Osteocyte (in vitro differentiated cells): ENCODE measurements at regions not wholly inside any gene's neighbourhood (a gene's known extent, or its start where the extent isn't known, plus 50 kb on each side); places are given as distances from the start of the nearest gene placed in this dataset.

Experiments
- DNase-seq: peaks from one replicate; pipeline ENCODE4 v3.0.0; 2021; ENCODE audit warnings: mixed read lengths; ENCODE audit not compliant: unreplicated experiment; ENCODE audit errors: extremely low spot score
- H3K27ac Mint-ChIP-seq: one replicate; pipeline ENCODE4 v1.8.0; 2021; ENCODE audit warnings: mild to moderate bottlenecking, mixed read lengths; ENCODE audit not compliant: unreplicated experiment
- H3K27me3 Mint-ChIP-seq: one replicate; pipeline ENCODE4 v1.8.0; 2021; ENCODE audit warnings: mixed read lengths; ENCODE audit not compliant: unreplicated experiment
- H3K36me3 Mint-ChIP-seq: one replicate; pipeline ENCODE4 v1.8.0; 2021; ENCODE audit warnings: mixed read lengths; ENCODE audit not compliant: unreplicated experiment
- H3K4me1 Mint-ChIP-seq: one replicate; pipeline ENCODE4 v1.8.0; 2021; ENCODE audit warnings: mixed read lengths; ENCODE audit not compliant: unreplicated experiment
- H3K4me3 Mint-ChIP-seq: one replicate; pipeline ENCODE4 v1.8.0; 2021; ENCODE audit warnings: mild to moderate bottlenecking, moderate library complexity, mixed read lengths; ENCODE audit not compliant: unreplicated experiment
- H3K9me3 Mint-ChIP-seq: one replicate; pipeline ENCODE4 v1.8.0; 2021; ENCODE audit warnings: mixed read lengths; ENCODE audit not compliant: unreplicated experiment
- TF ChIP-seq, protein P1 (sequence below): fragments of 200-600 bp; sonication (generic); IDR thresholded peaks from 2 replicates; pipeline ENCODE4 v1.5.0; 2021; ENCODE audit warnings: antibody characterized with exemption, mild to moderate bottlenecking, moderate library complexity

DNA sequence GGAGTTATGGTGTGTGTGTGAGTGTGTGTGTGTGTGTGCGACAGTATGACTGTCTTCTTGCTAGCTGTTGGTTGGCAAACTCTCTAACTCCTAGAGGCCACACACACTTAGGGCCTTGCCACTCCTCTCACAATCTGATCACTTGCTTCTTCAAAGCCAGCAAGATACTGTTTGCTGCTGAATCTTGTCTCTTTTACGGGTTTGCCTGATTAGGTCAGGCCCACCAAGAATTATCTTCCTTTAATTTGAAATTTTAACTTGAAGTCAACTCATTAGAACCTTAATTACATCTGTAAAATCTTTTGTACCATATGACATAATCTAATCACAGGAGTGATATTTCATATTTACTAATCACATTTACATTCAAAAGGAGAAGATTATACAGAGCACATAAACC lies 359.2 kb upstream of the SGCG start:
- no peak for DNase-seq
- Mint-ChIP-seq H3K4me1 (no peaks in the 10 kb centered on the region), H3K27ac (no peak overlapping the region), H3K4me3 (no peak overlapping the region), H3K9me3 (peaks cover 7% of the 10 kb centered on the region), H3K27me3 (no peaks in the 10 kb centered on the region), H3K36me3 (no peaks in the 10 kb centered on the region)
- TF ChIP-seq, protein P1, sequence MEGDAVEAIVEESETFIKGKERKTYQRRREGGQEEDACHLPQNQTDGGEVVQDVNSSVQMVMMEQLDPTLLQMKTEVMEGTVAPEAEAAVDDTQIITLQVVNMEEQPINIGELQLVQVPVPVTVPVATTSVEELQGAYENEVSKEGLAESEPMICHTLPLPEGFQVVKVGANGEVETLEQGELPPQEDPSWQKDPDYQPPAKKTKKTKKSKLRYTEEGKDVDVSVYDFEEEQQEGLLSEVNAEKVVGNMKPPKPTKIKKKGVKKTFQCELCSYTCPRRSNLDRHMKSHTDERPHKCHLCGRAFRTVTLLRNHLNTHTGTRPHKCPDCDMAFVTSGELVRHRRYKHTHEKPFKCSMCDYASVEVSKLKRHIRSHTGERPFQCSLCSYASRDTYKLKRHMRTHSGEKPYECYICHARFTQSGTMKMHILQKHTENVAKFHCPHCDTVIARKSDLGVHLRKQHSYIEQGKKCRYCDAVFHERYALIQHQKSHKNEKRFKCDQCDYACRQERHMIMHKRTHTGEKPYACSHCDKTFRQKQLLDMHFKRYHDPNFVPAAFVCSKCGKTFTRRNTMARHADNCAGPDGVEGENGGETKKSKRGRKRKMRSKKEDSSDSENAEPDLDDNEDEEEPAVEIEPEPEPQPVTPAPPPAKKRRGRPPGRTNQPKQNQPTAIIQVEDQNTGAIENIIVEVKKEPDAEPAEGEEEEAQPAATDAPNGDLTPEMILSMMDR, result no peak

DNA sequence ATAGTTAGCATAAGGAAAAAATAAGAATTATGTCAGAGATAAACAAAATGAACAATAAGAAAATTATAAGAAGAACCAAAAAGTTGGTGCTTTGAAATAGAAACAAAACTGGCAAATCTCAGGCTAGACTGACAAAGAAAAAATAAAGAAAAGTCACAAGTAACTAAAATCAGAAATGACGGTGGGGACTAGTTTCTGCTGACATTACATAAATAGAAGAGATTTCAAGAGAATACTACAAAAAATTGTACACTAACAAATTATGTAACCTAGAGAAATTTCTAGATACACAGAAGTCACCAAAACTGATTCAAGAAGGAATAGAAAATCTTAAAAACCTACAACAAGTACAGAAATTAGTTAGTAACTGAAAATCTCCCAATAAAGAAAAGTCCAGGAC lies 355.6 kb upstream of the SGCG start:
- no peak overlapping the region for H3K27ac Mint-ChIP-seq
- no peaks in the 10 kb centered on the region for H3K27me3 Mint-ChIP-seq
- TF ChIP-seq, protein P1, result no peak
- no peaks in the 10 kb centered on the region for H3K4me1 Mint-ChIP-seq
- no peak overlapping the region for H3K4me3 Mint-ChIP-seq
- H3K9me3 Mint-ChIP-seq, result peaks cover 7% of the 10 kb centered on the region
- no peak for DNase-seq
- H3K36me3 Mint-ChIP-seq, result no peaks in the 10 kb centered on the region

DNA sequence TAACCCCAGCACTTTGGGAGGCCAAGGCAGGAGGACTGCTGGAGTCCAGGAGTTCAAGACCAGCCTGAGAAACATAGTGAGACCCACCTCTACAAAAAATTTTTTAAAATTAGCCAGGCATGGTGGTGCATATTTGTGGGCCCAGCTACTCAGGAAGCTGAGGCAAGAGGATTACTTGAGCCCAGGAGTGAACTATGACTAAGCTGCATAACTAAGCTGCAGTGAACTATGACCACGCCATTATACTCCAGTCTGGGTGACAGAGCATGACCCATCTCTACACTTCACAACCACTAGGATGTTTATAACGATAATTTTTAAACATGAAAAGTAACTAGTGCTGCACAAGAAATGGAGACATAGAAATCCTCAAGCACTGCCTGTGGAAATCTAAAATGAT lies 352.7 kb upstream of the SGCG start:
- Mint-ChIP-seq H3K9me3 (peaks cover 7% of the 10 kb centered on the region), H3K4me1 (no peaks in the 10 kb centered on the region), H3K27ac (no peak overlapping the region), H3K4me3 (no peak overlapping the region), H3K36me3 (no peaks in the 10 kb centered on the region), H3K27me3 (no peaks in the 10 kb centered on the region)
- no peak for DNase-seq
- TF ChIP-seq, protein P1, result no peak

DNA sequence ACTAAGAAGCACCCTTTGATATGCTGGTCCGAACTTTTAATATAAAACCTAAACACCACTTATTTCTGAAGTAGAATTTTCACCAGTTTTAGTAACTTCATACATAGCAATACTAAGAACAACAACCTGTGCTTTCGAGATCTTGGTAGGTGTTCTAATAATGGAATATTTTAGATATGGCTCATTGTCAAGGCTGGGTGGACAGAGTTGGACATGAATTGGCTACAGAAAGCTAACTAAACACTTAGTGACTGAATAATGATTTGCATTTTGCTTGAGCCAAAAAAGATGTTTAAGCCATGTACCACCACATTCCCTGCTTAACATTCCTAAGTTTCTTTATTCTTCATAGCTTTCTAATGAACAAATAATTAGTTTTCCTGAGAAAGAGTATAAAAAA lies 344.3 kb upstream of the SGCG start:
- Mint-ChIP-seq H3K27ac (no peak overlapping the region), H3K9me3 (peaks cover 7% of the 10 kb centered on the region), H3K4me1 (no peaks in the 10 kb centered on the region), H3K4me3 (no peak overlapping the region), H3K36me3 (no peaks in the 10 kb centered on the region), H3K27me3 (no peaks in the 10 kb centered on the region)
- no peak for DNase-seq
- TF ChIP-seq, protein P1, result no peak

DNA sequence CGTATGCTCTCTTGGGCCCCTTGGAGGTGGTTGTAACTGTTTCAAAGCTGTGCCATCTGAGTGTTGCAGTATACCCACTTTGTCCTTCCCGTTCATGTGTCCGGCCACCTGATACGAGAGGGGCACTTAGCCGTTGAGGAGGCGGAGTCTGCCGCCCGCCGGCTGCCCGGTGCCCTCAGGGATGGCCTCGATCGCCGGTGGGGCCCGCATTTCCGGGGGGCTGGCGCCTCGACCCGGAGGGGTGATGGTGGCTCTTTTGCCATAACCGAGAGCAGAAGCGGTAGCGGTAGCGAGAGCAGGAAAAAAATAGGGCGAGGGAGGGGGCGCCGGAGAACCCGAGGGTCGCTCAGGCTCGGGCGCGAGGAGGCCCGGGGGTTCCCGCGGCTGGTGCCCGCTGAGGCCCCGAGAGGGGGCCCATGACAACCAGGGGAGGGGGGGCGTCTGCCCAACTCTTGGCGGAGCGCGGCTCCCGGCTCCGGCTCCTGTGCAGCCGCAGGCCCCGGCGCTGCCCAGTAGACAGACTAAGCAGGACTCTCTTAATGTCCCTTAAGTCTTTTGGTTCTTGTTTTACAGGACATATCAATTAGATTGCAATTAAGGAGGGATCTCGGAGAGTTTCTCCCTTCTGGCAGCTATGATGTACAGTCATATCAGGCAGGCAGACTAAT lies 342.7 kb upstream of the SGCG start:
- peaks cover 7% of the 10 kb centered on the region for H3K9me3 Mint-ChIP-seq
- H3K4me3 Mint-ChIP-seq, result no peak overlapping the region
- TF ChIP-seq, protein P1, result no peak
- H3K4me1 Mint-ChIP-seq, result no peaks in the 10 kb centered on the region
- H3K27ac Mint-ChIP-seq, result no peak overlapping the region
- H3K36me3 Mint-ChIP-seq, result no peaks in the 10 kb centered on the region
- no peak for DNase-seq
- no peaks in the 10 kb centered on the region for H3K27me3 Mint-ChIP-seq
